Testis (tissue), 2 donors: ENCODE measurements at regions not wholly inside any gene's neighbourhood (a gene's known extent, or its start where the extent isn't known, plus 50 kb on each side); places are given as distances from the start of the nearest gene placed in this dataset.

Source experiments
- DNase-seq: peaks from one replicate; pipeline ENCODE4 v3.0.0-alpha.2; 2019
- H3K27ac ChIP-seq, 2 donors: fragments of 200-600 bp; sonication (generic); one replicate each; pipeline ENCODE4 v1.5.1; 2019
- H3K27me3 ChIP-seq: fragments of 200-600 bp; sonication (generic); one replicate; pipeline ENCODE4 v1.5.1; 2019
- H3K36me3 ChIP-seq: fragments of 200-600 bp; sonication (generic); one replicate; pipeline ENCODE4 v1.5.1; 2017; ENCODE audit warnings: low read depth; ENCODE audit errors: missing control alignments
- H3K4me1 ChIP-seq: fragments of 200-600 bp; sonication (generic); one replicate; pipeline ENCODE4 v1.5.1; 2019
- H3K4me3 ChIP-seq, 2 donors: fragments of 200-600 bp; sonication (generic); one replicate each; pipeline ENCODE4 v1.5.1; 2017 to 2019
- H3K9me3 ChIP-seq: fragments of 200-600 bp; sonication (generic); one replicate; pipeline ENCODE4 v1.5.1; 2017
- POLR2A ChIP-seq: fragments of 450-650 bp; IDR thresholded peaks from one replicate; pipeline ENCODE4 v1.6.1; 2017; ENCODE audit warnings: antibody characterized with exemption, mild to moderate bottlenecking, moderate library complexity
- WGBS, 2 donors: methylation state at CpG; one replicate each; pipeline ENCODE4 v1.1.5; 2018; 5-methylcytosine and 5-hydroxymethylcytosine counted together
- intact Hi-C: fragments of 100-400 bp; cut with DNase I; formaldehyde crosslinking; loops from one replicate; pipeline ENCODE4 v1.15.1; 2023; ENCODE audit warnings: low total_unique reads
- TF ChIP-seq, protein P1 (sequence below), 3 experiments: fragments of 450-650 bp in 2 of 3; fragments of 200-600 bp in 1 of 3; sonication (generic) in 1 of 3; IDR thresholded peaks; one replicate each; pipeline ENCODE4 v1.5.1; 2016 to 2019; ENCODE audit warnings: antibody characterized with exemption in 3 of 3, mild to moderate bottlenecking in 2 of 3, moderate library complexity in 1 of 3

GRCh38 chr3:184639351-184639750 lies 72.5 kb downstream of the MAGEF1 start:
- no peak overlapping the region for H3K4me3 ChIP-seq
- WGBS, 2 donors: 86 to 94% methylated on average over 6 of the region's 6 CpGs
- TF ChIP-seq, protein P1, sequence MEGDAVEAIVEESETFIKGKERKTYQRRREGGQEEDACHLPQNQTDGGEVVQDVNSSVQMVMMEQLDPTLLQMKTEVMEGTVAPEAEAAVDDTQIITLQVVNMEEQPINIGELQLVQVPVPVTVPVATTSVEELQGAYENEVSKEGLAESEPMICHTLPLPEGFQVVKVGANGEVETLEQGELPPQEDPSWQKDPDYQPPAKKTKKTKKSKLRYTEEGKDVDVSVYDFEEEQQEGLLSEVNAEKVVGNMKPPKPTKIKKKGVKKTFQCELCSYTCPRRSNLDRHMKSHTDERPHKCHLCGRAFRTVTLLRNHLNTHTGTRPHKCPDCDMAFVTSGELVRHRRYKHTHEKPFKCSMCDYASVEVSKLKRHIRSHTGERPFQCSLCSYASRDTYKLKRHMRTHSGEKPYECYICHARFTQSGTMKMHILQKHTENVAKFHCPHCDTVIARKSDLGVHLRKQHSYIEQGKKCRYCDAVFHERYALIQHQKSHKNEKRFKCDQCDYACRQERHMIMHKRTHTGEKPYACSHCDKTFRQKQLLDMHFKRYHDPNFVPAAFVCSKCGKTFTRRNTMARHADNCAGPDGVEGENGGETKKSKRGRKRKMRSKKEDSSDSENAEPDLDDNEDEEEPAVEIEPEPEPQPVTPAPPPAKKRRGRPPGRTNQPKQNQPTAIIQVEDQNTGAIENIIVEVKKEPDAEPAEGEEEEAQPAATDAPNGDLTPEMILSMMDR (IDR thresholded peaks at IDR 0.05): no peak
- no peak for TF ChIP-seq POLR2A
- no peak overlapping the region for H3K27ac ChIP-seq
- H3K9me3 ChIP-seq: no peaks in the 10 kb centered on the region
- intact Hi-C loops: no loop called here
- H3K36me3 ChIP-seq: no peaks in the 10 kb centered on the region
- DNase-seq: no peak
- no peaks in the 10 kb centered on the region for H3K27me3 ChIP-seq
- no peaks in the 10 kb centered on the region for H3K4me1 ChIP-seq

- no peak for DNase-seq
- H3K27ac ChIP-seq: no peak overlapping the region
- H3K4me3 ChIP-seq: no peak overlapping the region
- WGBS, 2 donors: 64 to 85% methylated on average over 2 of the region's 2 CpGs
- no peaks in the 10 kb centered on the region for H3K4me1 ChIP-seq
- intact Hi-C loops: no loop called here
- TF ChIP-seq, protein P1 (IDR thresholded peaks at IDR 0.05): no peak
- TF ChIP-seq POLR2A: no peak
- H3K36me3 ChIP-seq: no peaks in the 10 kb centered on the region
- no peaks in the 10 kb centered on the region for H3K9me3 ChIP-seq
- H3K27me3 ChIP-seq: no peaks in the 10 kb centered on the region
Observed at GRCh38 chr3:184637705-184638104, 74.2 kb downstream of the MAGEF1 start.

- H3K9me3 ChIP-seq: no peaks in the 10 kb centered on the region
- H3K36me3 ChIP-seq: no peaks in the 10 kb centered on the region
- H3K4me1 ChIP-seq: no peaks in the 10 kb centered on the region
- intact Hi-C loops: no loop called here
- TF ChIP-seq, protein P1 (IDR thresholded peaks at IDR 0.05): no peak
- TF ChIP-seq POLR2A: no peak
- no peaks in the 10 kb centered on the region for H3K27me3 ChIP-seq
- no peak overlapping the region for H3K27ac ChIP-seq
- DNase-seq: no peak
- H3K4me3 ChIP-seq: no peak overlapping the region
- whole genome bisulfite sequencing, 2 donors: 94 to 97% methylated on average over 3 of the region's 3 CpGs
Observed at GRCh38 chr3:184636741-184637316, 75.0 kb downstream of the MAGEF1 start.

GRCh38 chr3:184635774-184636173 lies 74.2 kb downstream of the EPHB3 start:
- no peak overlapping the region for H3K27ac ChIP-seq
- no peaks in the 10 kb centered on the region for H3K9me3 ChIP-seq
- H3K4me1 ChIP-seq: no peaks in the 10 kb centered on the region
- 82 to 90% methylated on average over 13 of the region's 13 CpGs for WGBS, 2 donors
- no peaks in the 10 kb centered on the region for H3K36me3 ChIP-seq
- intact Hi-C loops: no loop called here
- no peak for TF ChIP-seq POLR2A
- TF ChIP-seq, protein P1 (IDR thresholded peaks at IDR 0.05): no peak
- H3K4me3 ChIP-seq: no peak overlapping the region
- H3K27me3 ChIP-seq: no peaks in the 10 kb centered on the region
- DNase-seq: no peak

- Histone ChIP-seq H3K27ac (no peak overlapping the region), H3K9me3 (no peaks in the 10 kb centered on the region), H3K4me1 (no peaks in the 10 kb centered on the region), H3K27me3 (no peaks in the 10 kb centered on the region), H3K36me3 (no peaks in the 10 kb centered on the region), H3K4me3 (no peak overlapping the region)
- no peak for DNase-seq
- no peak for TF ChIP-seq POLR2A
- TF ChIP-seq, protein P1 (IDR thresholded peaks at IDR 0.05): no peak
- WGBS, 2 donors: 70 to 71% methylated on average over 7 to 8 of the region's 8 CpGs
- intact Hi-C loops: no loop called here
Observed at GRCh38 chr3:184635126-184635525, 73.5 kb downstream of the EPHB3 start.
